GM12878 (cell line): ENCODE measurements at regions not wholly inside any gene's neighbourhood (a gene's known extent, or its start where the extent isn't known, plus 50 kb on each side); places are given as distances from the start of the nearest gene placed in this dataset.

ENCODE experiments used
- ATAC-seq: fragments of 200-7000 bp; cut with Tn5 transposase; 3 replicates; pipeline ENCODE4 v1.9.1; 2020; ENCODE audit warnings: mild to moderate bottlenecking, moderate library complexity
- BruUV-seq: library from RNA; stranded (reverse); fragments of 400-500 nt; replicated peaks from 2 replicates; lab custom pipeline; 2021; lab: Mats Ljungman, UMichigan
- CTCF ChIA-PET: fragments of 300-600 bp; sonication (Branson Sonifier 250); formaldehyde crosslinking; extraction: SDS; loops from one replicate; lab custom pipeline; 2021; ENCODE audit warnings: inconsistent platforms; lab: Yijun Ruan, JAX
- POLR2A ChIA-PET: fragments of 350-600 bp; formaldehyde crosslinking; extraction: SDS; loops from one replicate; lab custom pipeline; 2021; ENCODE audit warnings: inconsistent platforms; lab: Charles Lee
- RAD21 ChIA-PET: fragments of 300-600 bp; sonication (Branson Sonifier 250); formaldehyde crosslinking; loops from one replicate; lab custom pipeline; 2023; ENCODE audit warnings: antibody characterized with exemption; ENCODE audit not compliant: unreplicated experiment; lab: Charles Lee
- SMC1A ChIA-PET: fragments of 300-600 bp; sonication (Branson Sonifier 250); formaldehyde crosslinking; loops from one replicate; lab custom pipeline; 2023; ENCODE audit not compliant: unreplicated experiment, uncharacterized antibody; lab: Charles Lee
- DNase-seq: peaks from one replicate; pipeline ENCODE4 v3.0.0-alpha.2; 2011; ENCODE audit warnings: low read depth, low spot score
- FAIRE-seq: peaks from 3 replicates; lab custom pipeline; 2011; peaks lifted over from hg19 to GRCh38; lab: Jason Lieb, UNC
- H2AFZ ChIP-seq: 2 replicates; pipeline ENCODE4 v1.6.0; 2011; ENCODE audit warnings: low read depth, low read length, control low read depth; ENCODE audit not compliant: control insufficient read depth
- H3K27ac ChIP-seq: 2 replicates; pipeline ENCODE4 v1.5.1; 2011; ENCODE audit warnings: control low read depth; ENCODE audit not compliant: control insufficient read depth, insufficient read depth
- H3K27me3 ChIP-seq, 2 experiments: replicated peaks in 1 of 2; 2 replicates each; pipeline versions ENCODE4 v1.6.0 to v1.6.1; 2011; ENCODE audit warnings: low read length in 1 of 2; ENCODE audit not compliant: control insufficient read depth in 2 of 2, insufficient read depth in 2 of 2
- H3K36me3 ChIP-seq, 2 experiments: 2 replicates each; pipeline ENCODE4 v1.5.1; 2011; ENCODE audit warnings: low read length in 1 of 2; ENCODE audit not compliant: control insufficient read depth in 2 of 2, insufficient read depth in 2 of 2
- H3K4me1 ChIP-seq: 2 replicates; pipeline ENCODE4 v1.6.1; 2011; ENCODE audit warnings: mild to moderate bottlenecking, low read length, moderate library complexity, mixed read lengths; ENCODE audit not compliant: control insufficient read depth, insufficient read depth
- H3K4me2 ChIP-seq: 2 replicates; pipeline ENCODE4 v1.6.0; 2011; ENCODE audit warnings: control low read depth; ENCODE audit not compliant: control insufficient read depth, insufficient read depth
- H3K4me3 ChIP-seq: fragments of 200-600 bp; sonication (generic); 2 replicates; pipeline ENCODE4 v1.5.1; 2016
- H3K79me2 ChIP-seq: 2 replicates; pipeline ENCODE4 v1.6.0; 2011; ENCODE audit warnings: low read length; ENCODE audit not compliant: control insufficient read depth, insufficient read depth
- H3K9ac ChIP-seq: 2 replicates; pipeline ENCODE4 v1.8.0; 2011; ENCODE audit warnings: low read length, control low read depth, mixed read lengths; ENCODE audit not compliant: control insufficient read depth, insufficient read depth
- H3K9me3 ChIP-seq: replicated peaks from 3 replicates; pipeline ENCODE4 v1.5.1; 2011; ENCODE audit warnings: mild to moderate bottlenecking, low read length; ENCODE audit not compliant: control insufficient read depth, insufficient read depth
- H4K20me1 ChIP-seq: 2 replicates; pipeline ENCODE4 v1.6.0; 2011; ENCODE audit not compliant: control insufficient read depth, insufficient read depth
- ASH2L ChIP-seq: fragments of 300-600, 200-600 bp; sonication (generic); IDR thresholded peaks from 2 replicates; pipeline ENCODE4 v1.6.1; 2017; ENCODE audit warnings: low read depth, mild to moderate bottlenecking, borderline replicate concordance
- BACH1 ChIP-seq: fragments of 450-650 bp; IDR thresholded peaks from 2 replicates; pipeline ENCODE4 v1.6.1; 2017; ENCODE audit warnings: mild to moderate bottlenecking, borderline replicate concordance
- BRCA1 ChIP-seq: IDR thresholded peaks from 2 replicates; pipeline ENCODE4 v1.6.1; 2011; ENCODE audit warnings: low read depth, low read length, improper control_type of control experiment
- CBX5 ChIP-seq: sonication (generic); IDR thresholded peaks from 2 replicates; pipeline ENCODE4 v1.6.1; 2016; ENCODE audit warnings: low read depth, moderate library complexity, mild to moderate bottlenecking, inconsistent platforms
- CREB1 ChIP-seq: IDR thresholded peaks from 2 replicates; pipeline ENCODE4 v1.6.1; 2012; ENCODE audit warnings: low read depth, mild to moderate bottlenecking, inconsistent platforms
- DPF2 ChIP-seq: fragments of 450-650 bp; IDR thresholded peaks from 2 replicates; pipeline ENCODE4 v1.6.1; 2017; ENCODE audit warnings: mild to moderate bottlenecking
- E4F1 ChIP-seq: fragments of 450-650 bp; IDR thresholded peaks from 2 replicates; pipeline ENCODE4 v1.6.1; 2018; ENCODE audit warnings: borderline replicate concordance, mild to moderate bottlenecking; ENCODE audit not compliant: partially characterized antibody
- FOXM1 ChIP-seq: IDR thresholded peaks from 2 replicates; pipeline ENCODE4 v1.6.1; 2012; ENCODE audit warnings: low read depth, mild to moderate bottlenecking, inconsistent platforms, low read length, moderate library complexity
- JUNB ChIP-seq: IDR thresholded peaks from 2 replicates; pipeline ENCODE4 v1.6.1; 2016; ENCODE audit warnings: antibody characterized with exemption, mild to moderate bottlenecking
- MEF2A ChIP-seq: IDR thresholded peaks from 2 replicates; pipeline ENCODE4 v1.6.1; 2011; ENCODE audit warnings: low read depth, mild to moderate bottlenecking, low read length, moderate library complexity; ENCODE audit not compliant: insufficient read depth
- NFYB ChIP-seq: IDR thresholded peaks from 2 replicates; pipeline ENCODE4 v1.6.1; 2011; ENCODE audit warnings: low read depth, mild to moderate bottlenecking, low read length, improper control_type of control experiment, moderate library complexity; ENCODE audit not compliant: insufficient read depth
- PAX5 ChIP-seq: IDR thresholded peaks from 2 replicates; pipeline ENCODE4 v1.6.1; 2011; ENCODE audit warnings: low read depth, low read length, borderline replicate concordance
- SMAD1 ChIP-seq: fragments of 450-650 bp; IDR thresholded peaks from 2 replicates; pipeline ENCODE4 v1.6.1; 2018; ENCODE audit warnings: mild to moderate bottlenecking, low read depth; ENCODE audit not compliant: partially characterized antibody
- TAF1 ChIP-seq: IDR thresholded peaks from 2 replicates; pipeline ENCODE4 v1.6.1; 2011; ENCODE audit warnings: mild to moderate bottlenecking, low read depth, low read length, borderline replicate concordance
- ZNF24 ChIP-seq: fragments of 450-650 bp; IDR thresholded peaks from 2 replicates; pipeline ENCODE4 v1.6.1; 2017; ENCODE audit warnings: antibody characterized with exemption, mild to moderate bottlenecking
- WGBS: methylation state at CpG from one replicate; pipeline ENCODE4 v1.1.6; 2016; ENCODE audit warnings: low lambda C conversion rate; ENCODE audit not compliant: insufficient replicate concordance, insufficient coverage; ENCODE audit errors: missing lambda C conversion rate; 5-methylcytosine and 5-hydroxymethylcytosine counted together
- in situ Hi-C: fragments of 300-500 bp; cut with MboI; formaldehyde crosslinking; loops from 9 replicates; pipeline ENCODE4 v1.14.3; 2018; ENCODE audit warnings: mixed read lengths
- intact Hi-C: fragments of 100-400 bp; cut with micrococcal nuclease; formaldehyde crosslinking; loops from one replicate; pipeline ENCODE4 v1.14.2; 2022; ENCODE audit not compliant: unreplicated experiment

GRCh38 chr6:101294051-101294638 is 99.4 kb upstream of the GRIK2 start:
- no peak for TF ChIP-seq BACH1
- no peak for TF ChIP-seq MEF2A
- TF ChIP-seq SMAD1, result no peak
- no peak for TF ChIP-seq PAX5
- no peak for TF ChIP-seq ZNF24
- no peak for TF ChIP-seq FOXM1
- TF ChIP-seq BRCA1, result no peak
- no peak for TF ChIP-seq CBX5
- no peak for TF ChIP-seq JUNB
- TF ChIP-seq E4F1, result no peak
- TF ChIP-seq DPF2, result no peak
- no peak for TF ChIP-seq TAF1
- TF ChIP-seq NFYB, result no peak
- no peak for TF ChIP-seq CREB1
- no peak for TF ChIP-seq ASH2L
- WGBS, result 12% methylated on average over 5 of the region's 5 CpGs
- no peak for DNase-seq
- BruUV-seq, result no TSS peak
- intact Hi-C loops (no loop called here), in situ Hi-C loops (no loop called here)
- ATAC-seq, result no peak
- Histone ChIP-seq H3K4me1 (no peaks in the 10 kb centered on the region), H3K79me2 (no peaks in the 10 kb centered on the region), H2AFZ (no peak overlapping the region), H3K4me3 (no peak overlapping the region), H3K4me2 (no peak overlapping the region), H3K9me3 (no peaks in the 10 kb centered on the region), H3K27ac (no peak overlapping the region), H3K27me3 (no peaks in the 10 kb centered on the region), H3K9ac (no peak overlapping the region), H3K36me3 (no peaks in the 10 kb centered on the region), H4K20me1 (no peaks in the 10 kb centered on the region)
- POLR2A ChIA-PET, result no interaction called here
- SMC1A ChIA-PET, result no interaction called here
- RAD21 ChIA-PET, result no interaction called here
- no peak for FAIRE-seq
- CTCF ChIA-PET, result no interaction called here
